AG04449 (cell line): ENCODE measurements at regions not wholly inside any gene's neighbourhood (a gene's known extent, or its start where the extent isn't known, plus 50 kb on each side); places are given as distances from the start of the nearest gene placed in this dataset.

Source experiments
- CTCF ChIA-PET: fragments of 350-600 bp; formaldehyde crosslinking; extraction: SDS; loops from one replicate; lab custom pipeline; 2021; ENCODE audit warnings: antibody characterized with exemption; lab: Yijun Ruan, JAX
- POLR2A ChIA-PET: fragments of 400-600, 350-600 bp; formaldehyde crosslinking; extraction: SDS; loops from one replicate; lab custom pipeline; 2020; ENCODE audit warnings: antibody characterized with exemption, inconsistent platforms; lab: Yijun Ruan, JAX
- DNase-seq: peaks from one replicate; pipeline ENCODE4 v3.0.0-alpha.2; 2010; ENCODE audit warnings: low read depth, low spot score
- H3K4me3 ChIP-seq: 2 replicates; pipeline ENCODE4 v1.5.1; 2011; ENCODE audit warnings: low read depth, mild to moderate bottlenecking, control low read depth, low read length
- CTCF ChIP-seq: IDR thresholded peaks from one replicate; pipeline ENCODE4 v1.5.1; 2011; ENCODE audit warnings: mild to moderate bottlenecking, moderate library complexity, low read length, control low read depth, inconsistent platforms; ENCODE audit not compliant: insufficient read depth; ENCODE audit errors: missing control alignments

- POLR2A ChIA-PET = no interaction called here
- no peak for DNase-seq
- CTCF ChIA-PET = no interaction called here
- H3K4me3 ChIP-seq = no peak overlapping the region
- no peak for TF ChIP-seq CTCF
Measured at GRCh38 chr14:41506552-41506951, 100.1 kb upstream of the LRFN5 start.

- DNase-seq = no peak
- POLR2A ChIA-PET = no interaction called here
- CTCF ChIA-PET = no interaction called here
- H3K4me3 ChIP-seq = no peak overlapping the region
- TF ChIP-seq CTCF = no peak
Measured at GRCh38 chr14:41505491-41505890, 101.2 kb upstream of the LRFN5 start.

GRCh38 chr14:41498959-41499358 lies 107.7 kb upstream of the LRFN5 start:
- CTCF ChIA-PET = no interaction called here
- TF ChIP-seq CTCF = no peak

GRCh38 chr14:41490323-41490722 lies 116.4 kb upstream of the LRFN5 start:
- no peak for TF ChIP-seq CTCF
- ChIA-PET CTCF (no interaction called here), POLR2A (no interaction called here)

More at GRCh38 chr14:41498959-41499358, 107.7 kb upstream of the LRFN5 start:
- POLR2A ChIA-PET = no interaction called here
- no peak for DNase-seq
- H3K4me3 ChIP-seq = no peak overlapping the region

GRCh38 chr14:41489315-41489972 lies 117.2 kb upstream of the LRFN5 start:
- no peak overlapping the region for H3K4me3 ChIP-seq
- no peak for TF ChIP-seq CTCF
- POLR2A ChIA-PET = no interaction called here
- CTCF ChIA-PET = no interaction called here
- DNase-seq = no peak

More at GRCh38 chr14:41490323-41490722, 116.4 kb upstream of the LRFN5 start:
- DNase-seq = no peak
- H3K4me3 ChIP-seq = no peak overlapping the region

GRCh38 chr14:41488401-41488800 lies 118.3 kb upstream of the LRFN5 start:
- no peak overlapping the region for H3K4me3 ChIP-seq
- ChIA-PET POLR2A (no interaction called here), CTCF (no interaction called here)
- no peak for TF ChIP-seq CTCF
- no peak for DNase-seq
